GM12872 (cell line): ENCODE measurements at regions not wholly inside any gene's neighbourhood (a gene's known extent, or its start where the extent isn't known, plus 50 kb on each side); places are given as distances from the start of the nearest gene placed in this dataset.

Experiments used
- CTCF ChIP-seq: IDR thresholded peaks from 3 replicates; pipeline ENCODE4 v1.5.1; 2011; ENCODE audit warnings: low read depth, mild to moderate bottlenecking, low read length, moderate library complexity; ENCODE audit not compliant: insufficient read depth

- no peak for TF ChIP-seq CTCF
These were observed 251.1 kb upstream of the NFE2L3 start for GRCh38 chr7:25900877-25901276.

- TF ChIP-seq CTCF, result no peak
These were observed 250.3 kb upstream of the NFE2L3 start for GRCh38 chr7:25901658-25902057.

- no peak for TF ChIP-seq CTCF
These were observed 246.0 kb upstream of the NFE2L3 start for GRCh38 chr7:25906003-25906402.

- TF ChIP-seq CTCF, result no peak
These were observed 245.2 kb upstream of the NFE2L3 start for GRCh38 chr7:25906760-25907159.

GRCh38 chr7:25907214-25907613, 244.8 kb upstream of the NFE2L3 start:
- TF ChIP-seq CTCF, result no peak

- no peak for TF ChIP-seq CTCF
These were observed 244.3 kb upstream of the NFE2L3 start for GRCh38 chr7:25907731-25908130.

GRCh38 chr7:25908154-25908949, 243.6 kb upstream of the NFE2L3 start:
- TF ChIP-seq CTCF, result no peak
